ENCODE measurements at regions not wholly inside any gene's neighbourhood (a gene's known extent, or its start where the extent isn't known, plus 50 kb on each side); places are given as distances from the start of the nearest gene placed in this dataset.

GRCh38 chr21:35346697-35347096 lies 297.6 kb upstream of the RUNX1 start:
- Histone ChIP-seq H3K27me3 (peaks cover 0 to 4% (median 0%) of the 10 kb centered on the region in 9 donors), H3K36me3 (no peaks in the 10 kb centered on the region), H3K4me3 (no peak overlapping the region), H3K4me1 (peaks cover 0 to 13% (median 0%) of the 10 kb centered on the region in 12 donors), H3K9me3 (no peaks in the 10 kb centered on the region), H3K27ac (no peak overlapping the region)
- ATAC-seq: no peak
- 71 to 86% (median 80%) methylated on average over 4 of the region's 4 CpGs for WGBS, 4 donors
- TF ChIP-seq POLR2A (IDR thresholded peaks at IDR 0.05) (no peak), CTCF (IDR thresholded peaks at IDR 0.05) (no peak)
- intact Hi-C loops (cut with DNase I): no loop called here
- no peak for DNase-seq

GRCh38 chr21:35345954-35346353 lies 296.9 kb upstream of the RUNX1 start:
- DNase-seq (no peak), ATAC-seq (no peak)
- H3K36me3 ChIP-seq: no peaks in the 10 kb centered on the region
- intact Hi-C loops (cut with DNase I): no loop called here
- H3K4me3 ChIP-seq: no peak overlapping the region
- H3K27me3 ChIP-seq: peaks cover 0 to 8% (median 0%) of the 10 kb centered on the region in 9 donors
- H3K9me3 ChIP-seq: no peaks in the 10 kb centered on the region
- H3K4me1 ChIP-seq: peaks cover 0 to 13% (median 0%) of the 10 kb centered on the region in 12 donors
- no peak for TF ChIP-seq CTCF (IDR thresholded peaks at IDR 0.05)
- TF ChIP-seq POLR2A (IDR thresholded peaks at IDR 0.05): no peak
- H3K27ac ChIP-seq: no peak overlapping the region

GRCh38 chr21:35344582-35344981 lies 295.5 kb upstream of the RUNX1 start:
- ATAC-seq: no peak
- H3K9me3 ChIP-seq: no peaks in the 10 kb centered on the region
- no peak overlapping the region for H3K27ac ChIP-seq
- H3K4me3 ChIP-seq: no peak overlapping the region
- no peak for DNase-seq
- H3K36me3 ChIP-seq: no peaks in the 10 kb centered on the region
- TF ChIP-seq CTCF (IDR thresholded peaks at IDR 0.05) (no peak), POLR2A (IDR thresholded peaks at IDR 0.05) (no peak)
- H3K4me1 ChIP-seq: peaks cover 0 to 13% (median 0%) of the 10 kb centered on the region in 12 donors
- intact Hi-C loops (cut with DNase I): no loop called here
- peaks cover 0 to 8% (median 0%) of the 10 kb centered on the region in 9 donors for H3K27me3 ChIP-seq
- 76 to 80% (median 79%) methylated on average over 4 of the region's 4 CpGs for WGBS, 4 donors

- WGBS, 4 donors: 73 to 80% (median 75%) methylated on average over 6 of the region's 6 CpGs
- intact Hi-C loops (cut with DNase I): no loop called here
- TF ChIP-seq POLR2A (IDR thresholded peaks at IDR 0.05) (no peak), CTCF (IDR thresholded peaks at IDR 0.05) (no peak)
- Histone ChIP-seq H3K4me3 (no peak overlapping the region), H3K27ac (no peak overlapping the region), H3K27me3 (peaks cover 0 to 7% (median 0%) of the 10 kb centered on the region in 9 donors), H3K36me3 (no peaks in the 10 kb centered on the region), H3K9me3 (peaks cover 0 to 4% (median 0%) of the 10 kb centered on the region in 12 donors), H3K4me1 (peaks cover 0 to 13% (median 0%) of the 10 kb centered on the region in 12 donors)
- DNase-seq: no peak
- no peak for ATAC-seq
Observed at GRCh38 chr21:35343046-35343819, 294.1 kb upstream of the RUNX1 start.

Data from heart left ventricle (tissue), 16 donors.